A673 (cell line): ENCODE measurements at regions not wholly inside any gene's neighbourhood (a gene's known extent, or its start where the extent isn't known, plus 50 kb on each side); places are given as distances from the start of the nearest gene placed in this dataset.

Source experiments
- CTCF ChIP-seq: fragments of 300-800, 200-600 bp; sonication (generic); conservative IDR thresholded peaks from 2 replicates; pipeline ENCODE4 v1.5.1; 2017; ENCODE audit warnings: low read depth, mild to moderate bottlenecking, antibody characterized with exemption, low read length, moderate library complexity, mixed read lengths
- EZH2 ChIP-seq: fragments of 200-600 bp; sonication (generic); IDR thresholded peaks from 2 replicates; pipeline ENCODE4 v1.6.1; 2017; ENCODE audit warnings: borderline replicate concordance, low read depth, mild to moderate bottlenecking, mixed read lengths, antibody characterized with exemption, low read length; ENCODE audit not compliant: poor library complexity, severe bottlenecking

DNA sequence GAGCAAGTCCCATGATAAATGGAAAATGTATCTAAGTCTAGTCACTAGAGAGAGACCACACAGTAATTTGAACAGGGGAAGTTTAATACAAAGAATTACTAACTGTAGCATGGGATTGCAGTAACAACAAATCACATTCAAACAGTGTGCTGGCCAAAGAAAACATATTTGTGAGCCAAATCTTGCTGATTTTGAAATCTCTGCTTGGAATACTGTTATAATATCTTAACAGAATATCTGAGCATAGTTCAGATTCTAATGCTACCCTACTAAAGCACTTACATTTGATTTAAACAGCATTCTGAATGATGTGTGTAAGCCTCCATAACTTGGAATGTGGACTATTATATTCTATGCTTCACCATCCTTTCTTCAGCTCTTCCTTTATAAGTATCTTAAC is 270.0 kb upstream of the BRINP3 start:
- TF ChIP-seq CTCF (no peak), EZH2 (no peak)
